NCI-H526 treated with DMSO at 0.1 percent for 48 hours (cell line): ENCODE measurements at regions not wholly inside any gene's neighbourhood (a gene's known extent, or its start where the extent isn't known, plus 50 kb on each side); places are given as distances from the start of the nearest gene placed in this dataset.

Experiments used
- DNase-seq: peaks from one replicate; lab custom pipeline; 2025; lab: John Stamatoyannopoulos, UW

GRCh38 chr3:70899816-70900215 is 587.4 kb upstream of the MDFIC2 start:
- no peak for DNase-seq

GRCh38 chr3:70890020-70890394 is 577.6 kb upstream of the MDFIC2 start:
- no peak for DNase-seq

GRCh38 chr3:70889162-70890019 is 577.0 kb upstream of the MDFIC2 start:
- no peak for DNase-seq

- DNase-seq = no peak
Measured at GRCh38 chr3:70885636-70886035, 573.2 kb upstream of the MDFIC2 start.

- no peak for DNase-seq
Measured at GRCh38 chr3:70882104-70882503, 569.7 kb upstream of the MDFIC2 start.

GRCh38 chr3:70880421-70880820 is 568.0 kb upstream of the MDFIC2 start:
- no peak for DNase-seq

- no peak for DNase-seq
Measured at GRCh38 chr3:70876154-70876553, 563.7 kb upstream of the MDFIC2 start.

GRCh38 chr3:70874196-70874595 is 561.8 kb upstream of the MDFIC2 start:
- DNase-seq = no peak

- DNase-seq = no peak
Measured at GRCh38 chr3:70873686-70874085, 561.2 kb upstream of the MDFIC2 start.

- no peak for DNase-seq
Measured at GRCh38 chr3:70871909-70872656, 559.6 kb upstream of the MDFIC2 start.

- no peak for DNase-seq
Measured at GRCh38 chr3:70870576-70870975, 558.1 kb upstream of the MDFIC2 start.

- no peak for DNase-seq
Measured at GRCh38 chr3:70868561-70868960, 556.1 kb upstream of the MDFIC2 start.

GRCh38 chr3:70863049-70863448 is 550.6 kb upstream of the MDFIC2 start:
- DNase-seq = no peak

GRCh38 chr3:70861855-70862254 is 549.4 kb upstream of the MDFIC2 start:
- no peak for DNase-seq

- DNase-seq = no peak
Measured at GRCh38 chr3:70861234-70861633, 548.8 kb upstream of the MDFIC2 start.

- DNase-seq = no peak
Measured at GRCh38 chr3:70857916-70858315, 545.5 kb upstream of the MDFIC2 start.

- DNase-seq = no peak
Measured at GRCh38 chr3:70856414-70857162, 544.1 kb upstream of the MDFIC2 start.

GRCh38 chr3:70855149-70855548 is 542.7 kb upstream of the MDFIC2 start:
- DNase-seq = no peak

GRCh38 chr3:70854108-70854507 is 541.7 kb upstream of the MDFIC2 start:
- no peak for DNase-seq

- no peak for DNase-seq
Measured at GRCh38 chr3:70853161-70853944, 540.9 kb upstream of the MDFIC2 start.

- DNase-seq = no peak
Measured at GRCh38 chr3:70849911-70850699, 537.7 kb upstream of the MDFIC2 start.
